HL-60 (cell line): ENCODE measurements at regions not wholly inside any gene's neighbourhood (a gene's known extent, or its start where the extent isn't known, plus 50 kb on each side); places are given as distances from the start of the nearest gene placed in this dataset.

ENCODE experiments used
- DNase-seq, 2 experiments: peaks; one replicate each; pipeline ENCODE4 v3.0.0-alpha.2; 2010 to 2020; ENCODE audit warnings: low read depth in 1 of 2, low spot score in 1 of 2
- H3K27ac ChIP-seq: fragments of 250-450 bp; sonication (Bioruptor Pico); replicated peaks from 2 replicates; pipeline ENCODE4 v1.5.1; 2020; ENCODE audit warnings: mild to moderate bottlenecking, moderate library complexity
- H3K27me3 ChIP-seq: fragments of 250-450 bp; sonication (Bioruptor Pico); 2 replicates; pipeline ENCODE4 v1.5.1; 2021; ENCODE audit warnings: mild to moderate bottlenecking, moderate library complexity; ENCODE audit not compliant: insufficient read depth, poor library complexity, severe bottlenecking
- H3K4me3 ChIP-seq: replicated peaks from 2 replicates; pipeline ENCODE4 v1.5.1; 2011; ENCODE audit warnings: mild to moderate bottlenecking, control low read depth, low read length; ENCODE audit not compliant: insufficient read depth
- GABPA ChIP-seq: IDR thresholded peaks from 2 replicates; pipeline ENCODE4 v1.6.1; 2012; ENCODE audit warnings: low read depth
- POLR2AphosphoS5 ChIP-seq: IDR thresholded peaks from 2 replicates; pipeline ENCODE4 v1.6.1; 2012; ENCODE audit warnings: low read depth
- SPI1 ChIP-seq: IDR thresholded peaks from 2 replicates; pipeline ENCODE4 v1.6.1; 2012; ENCODE audit warnings: low read depth, mild to moderate bottlenecking, borderline replicate concordance
- TF ChIP-seq, protein P1 (sequence below): IDR thresholded peaks from 2 replicates; pipeline ENCODE4 v1.6.1; 2012; ENCODE audit warnings: low read depth; ENCODE audit not compliant: insufficient replicate concordance
- TF ChIP-seq, protein P2 (sequence below): IDR thresholded peaks from one replicate; pipeline ENCODE4 v1.5.1; 2011; ENCODE audit warnings: low read length, control low read depth, inconsistent platforms; ENCODE audit not compliant: insufficient read depth

DNA sequence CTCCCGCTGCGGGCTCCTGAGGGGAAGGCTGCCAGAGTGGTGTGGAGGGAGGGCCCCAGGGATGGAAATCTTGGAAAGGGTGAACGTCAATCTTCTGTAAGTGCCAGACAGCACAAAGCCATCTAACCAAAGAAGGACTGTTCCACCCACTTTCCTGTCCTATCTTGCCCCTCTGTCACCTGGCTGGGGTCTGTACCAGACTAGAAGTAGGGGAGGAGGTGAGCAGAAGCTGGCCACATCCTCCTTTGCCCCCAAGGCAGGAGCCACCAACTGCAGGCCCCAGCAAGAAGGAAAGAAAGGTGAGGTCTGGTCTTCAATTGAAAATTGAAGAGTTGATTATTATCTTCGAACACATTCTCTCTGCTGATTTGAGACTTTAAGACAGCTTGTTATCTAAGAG, 214.4 kb upstream of the LEF1 start:
- Histone ChIP-seq H3K27ac (no peak overlapping the region), H3K4me3 (no peak overlapping the region), H3K27me3 (peaks cover 3% of the 10 kb centered on the region)
- no peak for DNase-seq
- TF ChIP-seq, protein P1, sequence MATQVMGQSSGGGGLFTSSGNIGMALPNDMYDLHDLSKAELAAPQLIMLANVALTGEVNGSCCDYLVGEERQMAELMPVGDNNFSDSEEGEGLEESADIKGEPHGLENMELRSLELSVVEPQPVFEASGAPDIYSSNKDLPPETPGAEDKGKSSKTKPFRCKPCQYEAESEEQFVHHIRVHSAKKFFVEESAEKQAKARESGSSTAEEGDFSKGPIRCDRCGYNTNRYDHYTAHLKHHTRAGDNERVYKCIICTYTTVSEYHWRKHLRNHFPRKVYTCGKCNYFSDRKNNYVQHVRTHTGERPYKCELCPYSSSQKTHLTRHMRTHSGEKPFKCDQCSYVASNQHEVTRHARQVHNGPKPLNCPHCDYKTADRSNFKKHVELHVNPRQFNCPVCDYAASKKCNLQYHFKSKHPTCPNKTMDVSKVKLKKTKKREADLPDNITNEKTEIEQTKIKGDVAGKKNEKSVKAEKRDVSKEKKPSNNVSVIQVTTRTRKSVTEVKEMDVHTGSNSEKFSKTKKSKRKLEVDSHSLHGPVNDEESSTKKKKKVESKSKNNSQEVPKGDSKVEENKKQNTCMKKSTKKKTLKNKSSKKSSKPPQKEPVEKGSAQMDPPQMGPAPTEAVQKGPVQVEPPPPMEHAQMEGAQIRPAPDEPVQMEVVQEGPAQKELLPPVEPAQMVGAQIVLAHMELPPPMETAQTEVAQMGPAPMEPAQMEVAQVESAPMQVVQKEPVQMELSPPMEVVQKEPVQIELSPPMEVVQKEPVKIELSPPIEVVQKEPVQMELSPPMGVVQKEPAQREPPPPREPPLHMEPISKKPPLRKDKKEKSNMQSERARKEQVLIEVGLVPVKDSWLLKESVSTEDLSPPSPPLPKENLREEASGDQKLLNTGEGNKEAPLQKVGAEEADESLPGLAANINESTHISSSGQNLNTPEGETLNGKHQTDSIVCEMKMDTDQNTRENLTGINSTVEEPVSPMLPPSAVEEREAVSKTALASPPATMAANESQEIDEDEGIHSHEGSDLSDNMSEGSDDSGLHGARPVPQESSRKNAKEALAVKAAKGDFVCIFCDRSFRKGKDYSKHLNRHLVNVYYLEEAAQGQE, result no peak

DNA sequence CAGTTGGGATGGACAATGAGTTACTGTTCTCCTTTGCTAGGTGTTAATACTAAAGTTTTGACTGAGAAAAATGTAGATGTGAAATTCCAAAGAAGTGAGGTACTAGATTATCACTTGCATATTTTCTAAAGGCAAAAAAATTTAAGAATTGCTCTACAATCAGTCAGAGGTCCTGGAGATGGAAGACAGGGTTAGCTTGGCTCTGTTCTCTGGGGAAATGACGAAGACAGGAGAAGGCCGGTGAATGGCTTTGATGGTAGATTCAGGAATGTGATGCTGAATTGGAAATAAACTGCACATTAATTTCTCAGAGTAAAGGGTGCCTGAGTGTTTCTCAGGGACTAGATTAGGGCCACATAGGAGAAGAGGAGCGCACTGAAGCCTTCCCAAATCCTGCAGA, 214.0 kb upstream of the LEF1 start:
- TF ChIP-seq GABPA (no peak), SPI1 (no peak), POLR2AphosphoS5 (no peak)
- TF ChIP-seq, protein P2, sequence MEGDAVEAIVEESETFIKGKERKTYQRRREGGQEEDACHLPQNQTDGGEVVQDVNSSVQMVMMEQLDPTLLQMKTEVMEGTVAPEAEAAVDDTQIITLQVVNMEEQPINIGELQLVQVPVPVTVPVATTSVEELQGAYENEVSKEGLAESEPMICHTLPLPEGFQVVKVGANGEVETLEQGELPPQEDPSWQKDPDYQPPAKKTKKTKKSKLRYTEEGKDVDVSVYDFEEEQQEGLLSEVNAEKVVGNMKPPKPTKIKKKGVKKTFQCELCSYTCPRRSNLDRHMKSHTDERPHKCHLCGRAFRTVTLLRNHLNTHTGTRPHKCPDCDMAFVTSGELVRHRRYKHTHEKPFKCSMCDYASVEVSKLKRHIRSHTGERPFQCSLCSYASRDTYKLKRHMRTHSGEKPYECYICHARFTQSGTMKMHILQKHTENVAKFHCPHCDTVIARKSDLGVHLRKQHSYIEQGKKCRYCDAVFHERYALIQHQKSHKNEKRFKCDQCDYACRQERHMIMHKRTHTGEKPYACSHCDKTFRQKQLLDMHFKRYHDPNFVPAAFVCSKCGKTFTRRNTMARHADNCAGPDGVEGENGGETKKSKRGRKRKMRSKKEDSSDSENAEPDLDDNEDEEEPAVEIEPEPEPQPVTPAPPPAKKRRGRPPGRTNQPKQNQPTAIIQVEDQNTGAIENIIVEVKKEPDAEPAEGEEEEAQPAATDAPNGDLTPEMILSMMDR, result no peak
- TF ChIP-seq, protein P1, result no peak
- Histone ChIP-seq H3K27ac (no peak overlapping the region), H3K27me3 (peaks cover 3% of the 10 kb centered on the region), H3K4me3 (no peak overlapping the region)
- DNase-seq, result no peak

DNA sequence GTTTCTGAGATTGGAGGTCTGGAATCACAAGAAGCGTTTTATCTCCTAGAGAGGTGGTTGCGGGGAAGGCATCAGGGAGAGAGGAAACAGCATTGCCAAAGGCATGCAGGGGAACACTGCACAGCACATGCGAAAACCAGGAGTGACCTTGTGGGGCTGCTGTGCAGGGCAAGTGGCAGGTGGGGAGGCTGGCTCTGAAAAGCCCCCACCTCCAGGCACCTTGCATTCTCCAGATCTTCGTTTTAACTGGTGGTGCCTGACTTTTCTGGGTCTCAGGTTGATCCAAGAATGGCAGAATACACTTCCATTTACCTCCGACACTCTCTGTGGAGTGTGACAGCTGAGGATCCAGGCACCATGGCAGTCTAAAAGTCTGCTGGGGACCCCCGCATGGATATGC, 209.4 kb upstream of the LEF1 start:
- H3K4me3 ChIP-seq, result no peak overlapping the region
- H3K27ac ChIP-seq, result no peak overlapping the region
- no peak for TF ChIP-seq POLR2AphosphoS5
- TF ChIP-seq, protein P2, result no peak
- no peak for TF ChIP-seq SPI1
- TF ChIP-seq, protein P1, result no peak
- no peak for TF ChIP-seq GABPA
- DNase-seq, result no peak
- H3K27me3 ChIP-seq, result no peaks in the 10 kb centered on the region

- H3K27ac ChIP-seq, result no peak overlapping the region
- TF ChIP-seq, protein P2, result no peak
- TF ChIP-seq POLR2AphosphoS5 (no peak), GABPA (no peak), SPI1 (no peak)
- TF ChIP-seq, protein P1, result no peak
- no peak for DNase-seq
- no peak overlapping the region for H3K4me3 ChIP-seq
- H3K27me3 ChIP-seq, result no peaks in the 10 kb centered on the region
These were observed 208.3 kb upstream of the LEF1 start for GRCh38 chr4:108377021-108377420.
